HG03460 (cell line): ENCODE measurements at regions not wholly inside any gene's neighbourhood (a gene's known extent, or its start where the extent isn't known, plus 50 kb on each side); places are given as distances from the start of the nearest gene placed in this dataset.
A peak's percentile ranks its signal among the peaks of the same experiment; 100 is the strongest.

Source experiments
- ATAC-seq: cut with Tn5 transposase; IDR thresholded peaks from one replicate; pipeline ENCODE4 v1.9.1; 2021; ENCODE audit not compliant: unreplicated experiment

DNA sequence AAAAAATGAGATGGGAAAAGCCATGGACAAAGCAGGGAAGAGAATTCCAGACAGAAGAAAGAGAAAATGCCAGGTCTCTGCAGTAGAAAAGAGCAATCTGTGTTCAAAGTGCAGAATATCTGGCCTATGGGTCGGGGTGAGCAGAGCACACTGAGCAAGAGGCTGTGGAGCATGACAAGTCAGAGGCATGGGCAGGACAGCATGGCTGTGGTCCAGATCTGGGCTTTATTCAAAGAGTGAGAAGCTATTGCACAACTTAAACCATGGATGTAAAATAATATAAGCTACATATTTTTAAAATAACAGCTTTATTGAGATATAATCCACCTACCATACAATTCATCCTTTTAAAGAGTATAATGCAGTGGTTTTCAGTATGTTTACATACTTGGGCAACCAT, 133.1 kb upstream of the SPDL1 start:
- no peak for ATAC-seq

DNA sequence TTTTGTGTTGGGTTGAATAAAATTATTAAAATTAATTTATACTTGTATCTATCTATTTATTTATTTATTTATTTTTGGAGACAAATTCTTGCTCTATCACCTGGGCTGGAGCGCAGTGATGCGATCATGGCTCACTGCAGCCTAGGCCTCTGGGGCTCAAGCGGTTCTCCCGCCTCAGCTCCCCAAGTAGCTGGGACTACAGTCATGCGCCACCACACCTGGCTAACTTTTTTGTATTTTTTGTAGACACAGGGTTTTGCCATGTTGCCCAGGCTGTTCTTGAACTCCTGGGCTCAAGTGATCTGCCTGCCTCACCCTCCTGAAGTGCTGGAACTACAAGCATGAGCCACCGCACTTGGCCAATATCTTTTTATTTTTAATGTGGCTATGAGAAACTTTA, 134.7 kb upstream of the SPDL1 start:
- no peak for ATAC-seq

DNA sequence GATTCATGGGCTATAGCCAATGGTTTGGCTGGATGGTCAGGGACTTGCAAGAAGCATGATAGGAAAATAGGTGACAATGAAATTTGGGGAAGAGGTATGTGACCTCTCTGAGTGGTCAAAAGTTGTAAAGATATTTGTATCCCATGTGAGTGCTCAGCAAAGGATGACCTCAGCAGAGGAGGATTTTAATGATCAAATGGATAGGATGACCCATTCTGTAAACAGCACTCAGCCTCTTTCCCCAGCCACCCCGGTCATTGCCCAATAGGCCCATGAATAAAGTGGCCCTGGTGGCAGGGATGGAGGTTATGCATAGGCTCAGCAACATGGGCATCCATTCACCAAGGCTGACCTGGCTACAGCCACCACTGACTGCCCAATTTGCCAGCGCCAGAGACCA, 138.4 kb upstream of the SPDL1 start:
- ATAC-seq = no peak

DNA sequence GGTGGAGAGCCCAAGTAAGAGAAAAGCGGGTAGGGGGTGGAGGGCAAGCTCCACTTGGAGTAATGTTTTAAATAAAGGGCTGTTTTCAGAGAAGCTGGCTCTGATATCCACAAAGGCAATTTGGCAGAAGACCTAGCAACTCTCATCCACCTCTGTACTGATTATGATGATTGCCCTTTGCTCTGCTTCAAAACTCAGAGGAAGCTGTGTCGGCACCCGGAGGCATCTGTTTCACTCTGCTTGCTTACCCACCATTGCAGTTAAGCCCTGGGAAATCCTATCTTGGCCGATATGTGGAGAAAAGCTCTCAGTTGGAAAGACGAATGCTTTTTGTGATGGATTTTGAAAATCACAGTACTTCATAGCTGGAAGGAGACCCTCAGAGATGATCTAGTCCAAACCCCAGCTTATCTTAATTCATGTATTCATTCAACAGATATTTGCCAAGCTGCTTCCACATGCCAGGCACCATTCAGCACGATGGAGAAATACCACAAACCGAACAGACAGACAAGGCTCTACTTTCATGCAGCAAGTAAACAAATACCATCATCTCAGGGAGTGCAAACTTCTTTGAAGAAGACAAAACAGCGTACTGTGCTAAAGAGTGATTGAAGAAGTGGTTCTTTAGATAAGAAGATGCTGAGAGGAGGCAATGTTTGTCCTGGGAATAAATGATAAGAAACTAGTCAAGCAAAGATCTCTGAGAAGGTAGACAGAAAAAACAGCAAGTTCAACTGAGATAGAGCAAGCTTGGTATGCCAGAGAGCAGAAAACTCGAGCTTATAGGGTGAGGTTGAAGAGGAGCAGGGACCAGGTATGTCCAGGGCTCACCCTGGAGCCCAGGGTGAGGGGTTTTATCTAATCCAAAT, 140.4 kb upstream of the SPDL1 start:
- ATAC-seq = no peak

DNA sequence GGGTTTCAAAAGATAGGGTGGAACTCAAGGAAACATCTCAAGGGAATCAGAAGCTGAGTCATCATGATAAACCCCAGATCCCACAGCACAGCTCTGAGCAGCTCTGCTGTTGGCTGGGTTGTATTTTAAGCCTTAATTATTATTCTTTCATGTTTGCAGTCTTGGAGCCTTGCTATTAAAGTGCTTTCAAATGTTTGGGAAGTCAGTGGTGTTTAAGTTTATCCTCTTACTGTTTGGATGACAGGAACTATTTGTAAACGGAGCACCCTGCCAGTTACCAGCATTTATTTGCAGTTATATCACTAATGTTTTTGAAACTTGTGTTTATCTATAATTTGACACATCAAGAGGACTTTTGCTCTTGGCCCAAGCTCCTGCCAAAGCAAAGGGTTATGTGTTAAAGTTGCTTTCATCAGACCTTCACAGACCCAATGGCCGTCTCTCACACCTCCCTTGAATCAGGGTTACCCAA, 141.1 kb upstream of the SPDL1 start:
- ATAC-seq = no peak

DNA sequence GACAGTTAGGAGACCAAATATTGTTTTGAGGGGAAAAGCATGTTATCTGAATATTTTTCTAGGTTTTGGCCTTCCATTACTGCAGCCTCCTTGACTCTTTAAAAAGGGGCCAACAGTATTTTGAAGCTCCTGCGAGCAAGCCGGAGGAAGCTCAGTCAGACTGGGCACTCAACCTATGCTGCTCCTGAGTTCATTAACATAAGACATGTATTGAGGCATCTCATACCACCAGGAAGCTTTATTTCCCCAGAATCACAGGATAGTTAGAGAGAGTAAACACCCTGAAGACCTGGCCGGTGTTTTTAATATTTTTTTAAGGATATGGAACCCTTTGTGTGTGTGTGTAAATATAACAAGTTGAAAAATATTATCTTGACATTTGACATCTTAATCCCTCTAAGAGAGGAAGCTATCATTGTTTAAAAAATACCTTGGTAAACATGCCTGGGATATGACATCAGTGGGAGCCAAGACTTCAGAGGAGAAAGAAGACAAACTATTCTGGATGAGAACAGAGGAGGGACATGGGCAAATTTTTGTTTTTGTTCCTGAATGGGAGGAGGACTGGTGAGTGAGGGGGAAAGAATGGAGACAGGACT, 139.3 kb upstream of the SLIT3 start:
- ATAC-seq = no peak

DNA sequence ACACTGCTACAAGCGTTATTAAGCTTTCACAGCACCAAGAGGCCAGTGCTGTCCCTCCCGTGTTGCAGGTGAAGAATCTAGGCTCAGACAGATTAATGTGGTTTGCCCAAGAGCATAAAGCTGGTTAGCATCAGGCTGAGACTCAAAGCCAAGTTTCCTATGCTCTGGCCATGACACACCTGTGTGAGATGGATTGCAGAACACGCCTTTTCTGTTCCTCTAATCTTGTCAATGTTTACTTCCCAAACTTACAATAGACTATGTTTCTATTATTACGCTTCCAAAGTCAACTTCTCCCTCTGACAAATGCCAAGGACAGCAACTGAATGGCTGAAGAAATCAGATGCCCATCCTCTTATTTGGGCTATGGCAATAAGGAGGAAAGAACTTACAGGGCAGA, 138.4 kb upstream of the SLIT3 start:
- ATAC-seq = no peak

DNA sequence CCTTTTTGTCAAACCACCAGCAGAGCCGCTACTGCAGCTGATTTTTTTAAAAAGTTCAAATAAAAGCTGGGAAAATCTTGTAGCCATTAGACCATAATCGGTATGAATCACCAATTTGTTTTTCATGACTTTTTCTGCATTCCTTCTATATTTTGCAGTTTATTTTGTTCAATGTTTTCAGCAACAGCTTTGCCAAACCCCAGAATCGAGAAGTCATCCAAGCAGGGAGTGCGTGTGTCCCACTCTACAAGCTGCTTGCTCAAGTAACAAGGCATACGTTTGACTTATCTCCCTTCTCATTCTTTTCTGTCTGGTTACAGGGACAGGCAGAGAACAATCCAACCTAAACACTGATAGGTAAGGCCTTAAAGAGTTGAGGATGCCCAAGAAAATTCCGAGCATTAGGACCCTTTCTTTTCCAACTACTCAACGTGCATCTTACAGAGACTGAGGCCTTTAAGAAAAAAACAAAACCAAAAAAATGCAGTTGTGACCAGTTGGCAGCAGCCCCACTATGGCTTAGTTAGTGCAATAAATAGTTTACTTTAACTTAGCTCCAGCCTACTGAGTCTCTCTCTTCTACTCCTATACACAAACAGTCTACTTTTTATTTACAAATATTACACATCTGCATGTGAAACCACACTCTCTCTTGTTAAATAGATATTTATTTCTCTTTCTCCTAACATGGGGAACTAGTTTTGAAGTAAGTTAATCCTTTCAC, 134.7 kb upstream of the SLIT3 start:
- ATAC-seq = no peak

DNA sequence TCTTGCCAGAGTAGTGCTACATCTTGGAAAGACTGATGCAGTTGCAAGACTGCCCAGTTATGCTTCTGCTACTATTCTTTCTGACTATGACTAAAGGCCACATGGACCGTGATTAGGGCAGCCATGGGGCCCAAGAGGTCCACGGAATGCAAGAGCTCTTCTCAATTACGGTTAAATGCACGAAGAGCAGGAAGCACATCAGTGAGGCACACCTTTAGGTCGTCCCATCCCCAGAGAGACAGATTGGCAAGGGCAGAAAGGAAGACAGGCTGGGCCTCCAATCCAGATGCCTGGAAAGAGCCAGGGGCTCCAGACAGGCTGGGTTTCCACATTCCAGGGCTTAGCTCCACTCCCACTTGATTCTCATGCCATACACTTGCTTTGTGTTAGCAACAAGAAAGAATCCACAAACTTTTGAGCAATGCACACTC, 132.3 kb upstream of the SLIT3 start:
- no peak for ATAC-seq

DNA sequence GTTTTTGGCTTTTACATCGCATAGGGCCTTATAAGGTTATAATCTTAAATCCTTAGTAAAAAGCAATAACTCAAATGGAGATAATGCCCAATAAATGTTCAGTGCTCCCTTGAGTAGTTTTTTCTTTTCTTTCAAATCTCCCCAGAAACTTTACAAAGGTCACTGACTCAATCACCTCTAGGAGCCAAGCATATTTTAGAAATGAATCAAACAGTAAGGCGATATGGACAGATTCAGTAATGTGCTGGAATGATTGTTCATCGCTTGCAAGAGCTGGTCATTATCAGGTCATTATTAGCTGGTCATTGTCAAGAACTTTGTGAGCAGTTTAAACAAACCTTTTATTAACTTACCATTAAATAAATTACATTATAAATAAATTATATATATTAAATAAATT, 130.4 kb upstream of the SLIT3 start:
- ATAC-seq = no peak

DNA sequence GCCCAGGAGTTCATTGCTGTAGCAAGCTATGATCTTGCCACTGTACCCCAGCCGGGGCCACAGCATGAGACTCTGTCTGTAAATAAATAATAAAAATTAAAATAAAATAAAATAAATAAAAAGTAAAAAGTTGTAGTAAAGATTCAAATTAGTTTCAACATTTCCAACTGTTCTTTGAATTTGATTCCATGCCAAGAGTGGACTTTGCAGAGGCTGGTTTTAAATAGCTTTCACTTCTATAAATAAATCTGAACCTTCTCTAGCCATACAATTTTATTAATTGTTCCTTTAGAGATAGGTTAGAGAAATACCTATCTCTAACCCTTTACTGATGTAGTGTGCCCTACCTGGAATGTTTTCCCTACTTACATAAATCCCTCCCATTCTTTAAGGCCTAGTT, 129.7 kb upstream of the SLIT3 start:
- no peak for ATAC-seq

DNA sequence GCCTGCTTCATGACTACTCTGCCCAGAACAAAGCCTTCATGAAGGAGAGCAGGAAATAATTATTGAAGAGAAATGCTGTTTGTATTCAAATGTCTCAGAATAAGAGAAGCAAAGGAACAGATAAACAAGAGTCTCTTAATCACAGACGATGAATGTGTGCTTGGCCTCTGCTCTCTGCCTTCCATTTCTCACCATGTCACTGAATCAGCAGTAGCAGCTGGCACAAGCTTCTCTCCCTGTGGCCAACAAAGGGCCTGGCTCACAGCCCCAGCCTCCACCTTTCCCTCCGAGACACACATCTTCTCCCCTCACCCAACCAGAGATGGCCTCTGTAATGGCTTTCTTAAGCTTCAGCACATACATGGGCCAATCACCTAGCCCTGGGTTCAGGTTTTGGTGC, 128.1 kb upstream of the SLIT3 start:
- ATAC-seq = no peak

DNA sequence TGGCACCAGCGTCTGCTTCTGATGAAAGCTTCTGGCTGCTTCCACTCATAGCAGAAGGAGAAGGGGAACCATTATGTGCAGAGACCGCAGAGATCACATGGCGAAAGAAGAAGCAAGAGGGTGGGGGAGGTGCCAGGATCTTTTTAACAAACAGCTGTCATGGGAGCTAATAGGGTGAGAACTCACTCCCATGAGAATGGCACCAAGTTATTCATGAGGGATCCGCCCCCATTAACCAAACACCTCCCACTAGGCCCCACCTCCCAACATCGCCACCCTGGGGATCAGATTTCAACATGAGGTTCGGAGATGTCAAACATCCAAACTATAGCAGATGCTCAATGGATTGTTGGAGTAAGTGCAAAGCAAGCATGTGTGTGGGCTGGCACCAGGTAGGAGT, 125.8 kb upstream of the SLIT3 start:
- no peak for ATAC-seq

DNA sequence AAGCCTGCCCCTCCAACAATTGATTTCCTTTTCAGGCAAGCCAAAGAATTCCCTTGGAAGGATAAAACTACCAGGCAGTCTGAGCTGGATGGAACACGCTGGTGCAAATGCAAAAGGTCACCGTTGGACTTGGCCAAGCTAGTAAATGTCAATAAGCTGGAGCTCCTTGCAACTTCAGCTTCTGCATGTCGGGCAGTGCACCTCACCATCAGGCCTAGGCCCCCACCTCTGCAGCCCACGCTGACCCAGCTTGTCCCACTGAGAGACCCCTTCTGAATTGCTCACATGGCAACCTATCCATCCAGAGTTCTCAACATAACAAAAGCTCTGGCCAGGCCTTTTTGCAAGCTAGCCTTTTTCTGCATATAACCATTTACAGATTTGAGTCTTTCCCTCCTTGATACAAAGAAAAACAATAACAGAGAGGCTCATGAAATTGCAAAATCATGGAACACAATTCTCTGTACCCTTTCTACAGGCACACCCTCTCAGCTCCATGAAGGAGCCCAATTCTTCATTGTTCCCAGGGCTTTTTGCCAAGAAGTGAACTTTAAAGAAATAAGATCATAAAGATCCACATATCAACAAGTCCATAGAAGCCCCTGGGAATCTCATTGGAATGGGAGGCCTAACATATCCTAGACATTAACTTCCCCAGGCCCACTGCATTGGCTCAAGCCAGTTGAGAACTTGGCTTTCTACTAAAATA, 123.9 kb upstream of the SLIT3 start:
- ATAC-seq = no peak

DNA sequence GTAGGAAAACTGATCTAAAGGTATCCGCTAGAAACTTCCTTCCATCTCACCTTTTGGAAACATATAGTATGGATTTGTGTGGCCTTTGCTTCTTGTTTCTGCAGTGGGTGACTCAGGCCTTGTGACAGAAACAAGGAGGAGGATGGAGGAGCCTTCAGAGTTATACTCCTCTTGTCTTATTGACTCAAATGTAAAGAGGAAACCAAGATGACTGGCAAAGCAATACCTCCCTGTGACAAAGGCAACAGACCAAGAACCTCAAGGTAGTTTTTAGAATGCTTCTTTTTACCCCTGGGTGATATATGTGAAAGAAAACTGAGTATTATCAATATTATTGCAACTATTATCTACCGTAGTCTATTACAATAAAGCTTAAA, 123.3 kb upstream of the SLIT3 start:
- ATAC-seq = no peak

DNA sequence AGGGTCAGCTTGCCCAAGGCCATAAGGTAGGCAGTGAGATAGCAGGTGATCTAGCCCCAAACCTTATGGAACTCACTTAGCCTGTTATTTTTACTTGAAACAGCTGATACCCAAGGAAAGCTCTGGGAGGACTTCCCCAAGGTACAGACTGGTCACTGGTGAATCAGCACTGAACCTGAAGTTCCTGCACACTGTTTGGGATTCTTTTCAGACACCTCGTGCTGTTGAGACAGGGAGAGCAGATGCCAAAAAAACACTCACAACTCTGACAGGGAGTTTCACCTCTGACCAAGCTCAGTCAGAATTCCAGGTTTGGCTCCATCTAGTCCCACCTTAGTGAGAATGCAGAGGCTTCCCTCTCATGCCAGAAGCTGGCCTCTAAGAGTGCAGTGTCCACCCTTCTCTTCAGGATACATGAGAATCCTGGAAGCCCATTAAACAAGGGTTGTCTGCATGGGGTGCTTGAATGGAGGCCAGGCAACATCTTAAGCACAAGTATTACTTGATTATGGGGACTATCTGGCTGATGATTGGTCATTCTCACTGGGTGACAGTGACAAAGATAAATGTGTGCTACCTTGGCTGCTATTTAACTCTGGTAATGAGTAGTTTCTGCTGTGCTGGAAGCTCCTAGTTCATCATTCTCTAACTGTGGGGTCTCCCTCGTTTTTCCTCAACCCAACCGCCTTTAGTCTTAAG, 122.8 kb upstream of the SLIT3 start:
- ATAC-seq = no peak

DNA sequence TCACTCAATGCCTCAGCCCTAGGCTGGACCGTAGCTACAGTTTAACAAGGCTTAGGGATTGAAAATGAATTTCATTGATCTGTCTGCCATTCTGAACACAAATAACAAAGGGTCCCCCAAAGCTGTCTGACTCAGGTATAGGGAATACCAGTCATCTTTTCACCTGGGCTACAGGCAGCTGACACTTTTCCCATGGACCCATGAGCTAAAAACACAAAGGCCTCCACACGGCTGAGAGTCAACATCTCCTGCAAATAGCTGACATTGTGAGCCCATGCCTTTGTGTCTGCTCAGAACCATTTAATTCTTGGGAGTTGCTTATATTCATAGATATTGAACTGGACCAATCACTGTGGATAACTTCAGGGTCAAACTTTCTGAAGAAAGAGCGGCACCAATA, 121.1 kb upstream of the SLIT3 start:
- ATAC-seq = no peak

DNA sequence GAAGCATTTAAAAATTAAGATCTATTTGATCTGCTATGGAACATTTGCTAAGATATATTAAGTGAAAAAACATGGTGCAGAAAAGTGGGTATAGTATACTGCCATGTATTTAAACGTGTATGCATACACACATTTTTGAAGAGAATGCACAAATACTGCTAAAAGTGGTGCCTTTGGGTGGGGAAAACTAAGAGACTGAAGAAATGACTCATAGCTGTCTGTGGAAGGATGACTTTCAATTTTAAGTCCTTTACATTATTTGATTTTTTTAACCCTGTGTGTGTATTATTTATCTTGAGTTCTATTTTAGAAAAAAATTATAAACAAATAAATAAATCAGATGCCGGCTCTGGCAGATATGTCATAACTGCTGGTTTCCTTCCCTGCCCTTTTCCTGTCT, 120.7 kb upstream of the SLIT3 start:
- no peak for ATAC-seq

DNA sequence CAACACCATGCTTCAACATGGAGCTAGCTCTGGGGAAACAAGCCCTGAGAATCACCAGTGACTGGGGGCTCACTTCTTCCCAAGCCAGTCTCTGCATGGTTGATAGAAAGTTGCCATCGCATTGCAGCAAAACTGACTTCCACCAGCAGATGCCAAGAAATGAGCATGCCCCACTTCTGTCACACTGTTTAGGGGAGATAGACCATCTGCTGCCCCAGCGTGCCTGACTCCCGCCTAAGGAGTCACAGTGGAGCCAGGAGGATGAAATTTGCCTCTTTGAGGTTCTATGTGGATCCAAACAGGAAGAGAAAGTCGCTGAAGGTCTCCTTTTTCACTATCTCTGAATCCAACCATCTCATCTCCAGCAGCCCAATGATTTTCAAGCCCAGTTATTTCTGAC, 116.7 kb upstream of the SLIT3 start:
- no peak for ATAC-seq

DNA sequence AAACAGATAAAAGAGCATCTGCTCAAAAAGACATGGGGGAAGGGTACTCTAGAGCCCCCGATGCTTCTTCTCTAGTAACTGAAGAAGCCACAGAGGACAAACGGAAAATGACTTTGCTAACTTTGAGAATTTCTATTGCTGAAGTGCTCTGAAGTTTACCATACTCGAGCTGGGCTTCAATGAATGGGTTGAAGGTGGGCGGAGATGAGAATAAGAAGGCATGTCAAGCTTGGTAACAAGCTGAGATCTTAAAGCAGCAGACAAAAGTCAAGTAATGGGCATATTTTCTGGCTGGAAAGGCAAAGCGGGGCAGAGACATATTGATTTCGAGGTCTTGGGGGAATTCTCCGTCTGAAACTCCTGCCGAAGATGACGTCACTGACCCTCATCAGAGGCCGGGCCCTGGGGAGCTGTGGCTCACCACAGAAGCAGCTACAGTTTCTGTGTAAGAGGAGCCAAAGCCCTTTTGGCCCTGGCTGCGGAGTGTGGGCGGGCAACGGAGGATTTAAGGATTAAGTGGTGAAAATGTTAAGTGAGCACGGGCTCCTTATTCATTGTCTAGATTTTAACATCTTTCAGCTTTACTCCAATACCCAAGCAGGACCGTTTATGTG, 115.8 kb upstream of the SLIT3 start:
- peak; percentile 82 for ATAC-seq
